GM23338 (cell line): ENCODE measurements at regions not wholly inside any gene's neighbourhood (a gene's known extent, or its start where the extent isn't known, plus 50 kb on each side); places are given as distances from the start of the nearest gene placed in this dataset.
A peak's percentile ranks its signal among the peaks of the same experiment; 100 is the strongest.

Source experiments
- ATAC-seq: fragments of 200-7000 bp; cut with Tn5 transposase; 3 replicates; pipeline ENCODE4 v1.9.1; 2020
- DNase-seq: peaks from one replicate; pipeline ENCODE4 v3.0.0-alpha.2; 2015; ENCODE audit warnings: low spot score
- H2AFZ ChIP-seq: fragments of 200-600 bp; sonication (generic); 2 replicates; pipeline ENCODE4 v1.8.0; 2016; ENCODE audit warnings: antibody characterized with exemption, mild to moderate bottlenecking, moderate library complexity
- H3F3A ChIP-seq: fragments of 200-600 bp; sonication (generic); replicated peaks from 2 replicates; pipeline ENCODE4 v1.8.0; 2017; ENCODE audit warnings: antibody characterized with exemption, mixed run types, low read depth
- H3K27ac ChIP-seq: fragments of 200-600 bp; sonication (generic); 2 replicates; pipeline ENCODE4 v1.6.1; 2016; ENCODE audit warnings: low read depth
- H3K27me3 ChIP-seq: fragments of 200-600 bp; sonication (generic); 2 replicates; pipeline ENCODE4 v1.8.0; 2016; ENCODE audit warnings: mild to moderate bottlenecking, mixed run types, moderate library complexity; ENCODE audit not compliant: insufficient read depth
- H3K36me3 ChIP-seq: fragments of 200-600 bp; sonication (generic); 2 replicates; pipeline ENCODE4 v1.8.0; 2016; ENCODE audit warnings: mild to moderate bottlenecking; ENCODE audit not compliant: insufficient read depth
- H3K4me1 ChIP-seq: fragments of 200-600 bp; sonication (generic); 2 replicates; pipeline ENCODE4 v1.8.0; 2016; ENCODE audit warnings: mild to moderate bottlenecking, moderate library complexity; ENCODE audit not compliant: insufficient read depth
- H3K4me2 ChIP-seq: fragments of 200-600 bp; sonication (generic); 2 replicates; pipeline ENCODE4 v1.7.1; 2017; ENCODE audit warnings: mixed run types
- H3K4me3 ChIP-seq: fragments of 200-600 bp; sonication (generic); 2 replicates; pipeline ENCODE4 v1.6.1; 2016; ENCODE audit warnings: mixed run types
- H3K79me2 ChIP-seq: fragments of 200-600 bp; sonication (generic); replicated peaks from 2 replicates; pipeline ENCODE4 v1.8.0; 2017; ENCODE audit warnings: mild to moderate bottlenecking; ENCODE audit not compliant: insufficient read depth
- H3K9me2 ChIP-seq: fragments of 200-600 bp; sonication (generic); 2 replicates; pipeline ENCODE4 v1.8.0; 2017; ENCODE audit not compliant: insufficient read depth
- H4K20me1 ChIP-seq: fragments of 200-600 bp; sonication (generic); replicated peaks from 2 replicates; pipeline ENCODE4 v1.8.0; 2017; ENCODE audit warnings: mild to moderate bottlenecking; ENCODE audit not compliant: insufficient read depth
- H3K27ac Mint-ChIP-seq: 2 replicates; pipeline ENCODE4 v1.8.0; 2020; ENCODE audit warnings: inconsistent platforms, mild to moderate bottlenecking, moderate library complexity, mixed read lengths
- H3K27me3 Mint-ChIP-seq: 3 replicates; pipeline ENCODE4 v1.8.0; 2022; ENCODE audit warnings: low read depth, mild to moderate bottlenecking, moderate library complexity, mixed read lengths, inconsistent platforms; ENCODE audit not compliant: insufficient read depth, poor library complexity
- H3K36me3 Mint-ChIP-seq: 3 replicates; pipeline ENCODE4 v1.8.0; 2021; ENCODE audit warnings: low read depth, mild to moderate bottlenecking, inconsistent platforms, moderate library complexity, mixed read lengths
- H3K4me1 Mint-ChIP-seq: 3 replicates; pipeline ENCODE4 v1.8.0; 2020; ENCODE audit warnings: mild to moderate bottlenecking, inconsistent platforms, mixed read lengths
- H3K4me3 Mint-ChIP-seq: 3 replicates; pipeline ENCODE4 v1.8.0; 2021; ENCODE audit warnings: moderate library complexity, mild to moderate bottlenecking, inconsistent platforms, mixed read lengths
- H3K9me3 Mint-ChIP-seq: 3 replicates; pipeline ENCODE4 v1.8.0; 2020; ENCODE audit warnings: moderate library complexity, mild to moderate bottlenecking, inconsistent platforms, mixed read lengths
- CREB1 ChIP-seq: fragments of 250-450 bp; sonication (Bioruptor Pico); IDR thresholded peaks from 2 replicates; pipeline ENCODE4 v1.5.0; 2020; ENCODE audit warnings: low read depth, mild to moderate bottlenecking, moderate library complexity
- CTCF ChIP-seq, 2 experiments: fragments of 200-600 bp in 1 of 2; sonication (generic) in 1 of 2; conservative IDR thresholded peaks; 2 replicates each; pipeline versions ENCODE4 v1.5.1 to v1.6.1; 2016 to 2017; ENCODE audit warnings: antibody characterized with exemption in 2 of 2, low read depth in 2 of 2, mild to moderate bottlenecking in 2 of 2, moderate library complexity in 1 of 2
- ETS1 ChIP-seq: IDR thresholded peaks from 2 replicates; pipeline ENCODE4 v1.6.1; 2016; ENCODE audit warnings: antibody characterized with exemption
- EZH2 ChIP-seq: fragments of 200-600 bp; sonication (generic); IDR thresholded peaks from one replicate; pipeline ENCODE4 v1.8.0; 2017; ENCODE audit warnings: antibody characterized with exemption, mild to moderate bottlenecking, low read depth; ENCODE audit not compliant: unreplicated experiment
- EZH2phosphoT487 ChIP-seq: fragments of 200-600 bp; sonication (generic); IDR thresholded peaks from one replicate; pipeline ENCODE4 v1.8.1; 2018; ENCODE audit warnings: antibody characterized with exemption; ENCODE audit not compliant: unreplicated experiment
- JUNB ChIP-seq: IDR thresholded peaks from one replicate; pipeline ENCODE4 v1.6.1; 2016; ENCODE audit warnings: antibody characterized with exemption; ENCODE audit not compliant: unreplicated experiment
- NANOG ChIP-seq: IDR thresholded peaks from 2 replicates; pipeline ENCODE4 v1.6.1; 2016; ENCODE audit warnings: antibody characterized with exemption, borderline replicate concordance
- POLR2AphosphoS5 ChIP-seq: IDR thresholded peaks from 2 replicates; pipeline ENCODE4 v1.6.1; 2016; ENCODE audit warnings: antibody characterized with exemption, low read depth
- REST ChIP-seq: IDR thresholded peaks from one replicate; pipeline ENCODE4 v1.6.1; 2018; ENCODE audit warnings: antibody characterized with exemption; ENCODE audit not compliant: unreplicated experiment
- STAT1 ChIP-seq: IDR thresholded peaks from one replicate; pipeline ENCODE4 v1.6.1; 2016; ENCODE audit warnings: antibody characterized with exemption; ENCODE audit not compliant: unreplicated experiment
- ZNF114 ChIP-seq: fragments of 250-450 bp; sonication (Bioruptor Pico); IDR thresholded peaks from 2 replicates; pipeline ENCODE4 v1.5.0; 2020; ENCODE audit warnings: mild to moderate bottlenecking, moderate library complexity
- ZNF331 ChIP-seq: fragments of 250-450 bp; sonication (Bioruptor Pico); IDR thresholded peaks from 2 replicates; pipeline ENCODE4 v1.5.0; 2020; ENCODE audit warnings: low read depth, mild to moderate bottlenecking, moderate library complexity

GRCh38 chr2:33730804-33731203 lies 131.7 kb upstream of the FAM98A start (continued):
- TF ChIP-seq ETS1 (no peak), POLR2AphosphoS5 (no peak), ZNF331 (CRISPR knock-in tag) (no peak), NANOG (no peak), REST (no peak), EZH2phosphoT487 (no peak), CTCF (conservative IDR thresholded peaks at IDR 0.05; ENCODE audit: low read depth in 2 of 2) (no peak), CREB1 (CRISPR knock-in tag) (no peak), JUNB (no peak)

- Histone ChIP-seq H2AFZ (peak overlapping the region; percentile 66; the same call in 1 of the 2 replicates), H3K79me2 (no peaks in the 10 kb centered on the region), H3K4me3 (no peak overlapping the region), H3F3A (no peaks in the 10 kb centered on the region), H3K9me2 (peaks cover 2% of the 10 kb centered on the region; the same call in 1 of the 2 replicates), H3K4me1 (peaks cover 9% of the 10 kb centered on the region; the same call in 1 of the 2 replicates), H3K36me3 (no peaks in the 10 kb centered on the region), H3K4me2 (0 out of 2 replicates have a peak overlapping the region, but pooled peaks have one; percentile 5), H3K27me3 (no peaks in the 10 kb centered on the region), H3K27ac (no peak overlapping the region), H4K20me1 (no peaks in the 10 kb centered on the region)
- Mint-ChIP-seq H3K4me3 (no peak overlapping the region), H3K9me3 (peaks cover 8% of the 10 kb centered on the region), H3K4me1 (peaks cover 6% of the 10 kb centered on the region), H3K27me3 (peaks cover 6% of the 10 kb centered on the region), H3K27ac (no peak overlapping the region), H3K36me3 (peaks cover 12% of the 10 kb centered on the region)
- DNase-seq (no peak), ATAC-seq (no peak)
- TF ChIP-seq EZH2 (no peak), EZH2phosphoT487 (no peak), CREB1 (CRISPR knock-in tag) (no peak), NANOG (no peak), STAT1 (no peak), JUNB (no peak), ZNF331 (CRISPR knock-in tag) (no peak), ZNF114 (CRISPR knock-in tag) (no peak), REST (no peak), POLR2AphosphoS5 (no peak), ETS1 (no peak)
These were observed 131.1 kb upstream of the FAM98A start for GRCh38 chr2:33730193-33730592.
